SK-MEL-5 (cell line): ENCODE measurements at regions not wholly inside any gene's neighbourhood (a gene's known extent, or its start where the extent isn't known, plus 50 kb on each side); places are given as distances from the start of the nearest gene placed in this dataset.
"Not testable (repeated sequence)": the region's sequence is repeated elsewhere in the genome, so short reads cannot be mapped to it uniquely, and the experiment has no call there.

Experiments used
- DNase-seq: peaks from one replicate; pipeline ENCODE4 v3.0.0-alpha.2; 2016; ENCODE audit warnings: low read depth, low spot score
- in situ Hi-C: cut with HindIII; loops from 2 replicates; pipeline ENCODE4 v1.10.0; 2016; ENCODE audit warnings: low sequenced_read_pairs, high pct_unique_total_duplicates, low pct_unique_long_range_greater_than_20kb

DNA sequence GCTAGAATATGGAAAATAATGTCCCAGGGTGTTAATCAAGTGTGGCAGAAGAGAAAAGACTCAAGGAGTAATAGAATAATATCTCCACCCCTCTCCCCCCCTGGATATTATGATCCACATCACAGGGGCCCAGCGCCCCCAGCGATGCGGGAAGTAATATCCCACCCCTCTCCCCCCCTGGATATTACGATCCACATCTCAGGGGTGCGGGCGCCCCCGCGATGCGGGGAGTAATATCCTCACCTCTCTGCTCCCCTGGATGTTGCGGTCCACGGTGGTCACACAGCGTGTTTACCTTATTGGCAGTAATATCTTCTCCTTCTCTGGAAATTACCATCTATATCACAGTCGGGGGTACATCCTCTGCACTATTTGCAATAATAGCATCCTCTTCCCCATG is 97.1 kb upstream of the OSBPL11 start:
- DNase-seq, result no peak
- in situ Hi-C loops, result no loop called here

DNA sequence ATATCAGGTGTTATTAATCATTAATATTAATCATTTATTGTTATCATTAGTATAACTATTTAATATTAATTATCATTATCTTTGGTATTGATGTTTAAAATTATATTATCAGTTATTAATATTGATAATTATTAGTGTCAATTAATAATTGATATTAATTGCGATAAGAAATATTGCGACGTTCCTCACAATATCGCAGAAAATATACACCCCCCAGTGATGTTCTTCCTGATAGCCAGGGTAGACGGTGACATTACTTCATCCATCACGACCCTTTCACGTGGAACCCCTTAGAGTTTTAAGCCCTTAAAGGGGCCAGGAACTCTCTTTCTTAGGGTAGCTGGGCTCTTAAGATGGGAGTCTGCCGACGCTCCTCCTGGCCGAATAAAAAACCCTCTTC is 98.6 kb upstream of the OSBPL11 start:
- DNase-seq, result no peak
- in situ Hi-C loops, result no loop called here

DNA sequence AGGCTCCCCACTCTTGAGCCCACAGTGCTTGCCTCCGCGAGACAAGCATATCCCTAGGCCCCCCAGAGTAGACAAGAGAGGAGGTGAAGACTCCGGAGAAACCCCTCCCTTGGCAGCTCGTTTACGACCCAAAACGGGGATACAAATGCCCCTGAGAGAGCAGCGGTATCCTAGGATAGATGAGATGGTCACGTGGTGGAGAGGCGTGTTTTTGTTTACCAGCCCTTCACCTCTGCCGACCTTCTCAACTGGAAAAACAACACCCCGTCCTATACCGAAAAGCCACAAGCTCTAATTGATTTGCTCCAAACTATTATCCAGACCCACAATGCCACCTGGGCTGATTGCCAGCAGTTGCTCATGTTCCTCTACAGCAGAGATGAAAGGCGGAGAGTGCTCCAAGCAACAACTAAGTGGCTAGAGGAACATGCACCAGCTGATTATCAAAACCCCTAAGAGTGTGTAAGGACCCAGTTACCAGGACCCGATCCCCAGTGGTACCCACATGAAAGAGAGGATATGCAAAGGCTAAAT is 99.5 kb upstream of the OSBPL11 start:
- in situ Hi-C loops, result no loop called here
- no peak for DNase-seq

DNA sequence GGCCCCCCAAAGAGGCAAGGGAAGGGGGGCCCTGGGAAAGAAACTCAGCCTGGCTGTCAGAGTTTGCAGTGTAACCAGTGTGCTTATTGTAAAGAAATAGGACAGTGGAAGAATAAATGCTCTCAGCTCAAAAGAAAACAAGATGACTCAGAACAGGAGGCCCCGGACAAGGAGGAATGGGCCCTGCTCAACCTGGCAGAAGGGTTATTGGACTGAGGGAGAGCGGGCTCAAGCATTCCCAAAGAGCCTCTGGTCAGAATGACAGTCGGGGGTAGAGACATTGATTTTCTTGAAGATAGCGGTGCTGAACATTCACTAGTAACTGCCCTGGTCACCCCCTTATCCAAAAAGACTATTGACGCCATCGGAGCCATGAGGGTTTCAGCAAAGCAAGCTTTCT is 100.4 kb upstream of the OSBPL11 start:
- no peak for DNase-seq
- in situ Hi-C loops, result no loop called here

- in situ Hi-C loops, DNase-seq: not testable (repeated sequence)
Observed at GRCh38 chr3:125697126-125697525, 101.8 kb upstream of the OSBPL11 start.

- DNase-seq, in situ Hi-C loops: not testable (repeated sequence)
Observed at GRCh38 chr3:125697979-125698640, 102.8 kb upstream of the OSBPL11 start.

DNA sequence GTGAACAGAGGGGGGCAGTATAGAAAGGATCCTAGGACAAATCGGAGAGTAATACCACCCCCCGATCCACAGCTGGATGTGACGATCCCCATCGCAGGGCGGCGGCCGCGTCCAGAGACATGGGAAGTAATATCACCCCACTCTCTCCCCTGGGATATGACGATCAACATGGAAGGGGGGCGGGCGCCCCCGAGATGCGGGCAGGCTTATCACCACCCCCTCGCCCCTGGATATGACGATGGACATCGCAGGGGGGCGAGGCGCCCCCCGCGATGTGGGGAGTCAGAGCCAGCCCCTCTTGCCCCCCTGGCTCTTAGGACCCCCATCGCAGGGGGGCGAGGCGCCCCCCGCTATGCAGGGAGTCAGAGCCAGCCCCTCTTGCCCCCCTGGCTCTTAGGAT is 120.4 kb upstream of the OSBPL11 start:
- in situ Hi-C loops, result no loop called here
- DNase-seq, result no peak

- in situ Hi-C loops, DNase-seq: not testable (repeated sequence)
Observed at GRCh38 chr3:125732151-125732550, 136.9 kb upstream of the OSBPL11 start.

DNA sequence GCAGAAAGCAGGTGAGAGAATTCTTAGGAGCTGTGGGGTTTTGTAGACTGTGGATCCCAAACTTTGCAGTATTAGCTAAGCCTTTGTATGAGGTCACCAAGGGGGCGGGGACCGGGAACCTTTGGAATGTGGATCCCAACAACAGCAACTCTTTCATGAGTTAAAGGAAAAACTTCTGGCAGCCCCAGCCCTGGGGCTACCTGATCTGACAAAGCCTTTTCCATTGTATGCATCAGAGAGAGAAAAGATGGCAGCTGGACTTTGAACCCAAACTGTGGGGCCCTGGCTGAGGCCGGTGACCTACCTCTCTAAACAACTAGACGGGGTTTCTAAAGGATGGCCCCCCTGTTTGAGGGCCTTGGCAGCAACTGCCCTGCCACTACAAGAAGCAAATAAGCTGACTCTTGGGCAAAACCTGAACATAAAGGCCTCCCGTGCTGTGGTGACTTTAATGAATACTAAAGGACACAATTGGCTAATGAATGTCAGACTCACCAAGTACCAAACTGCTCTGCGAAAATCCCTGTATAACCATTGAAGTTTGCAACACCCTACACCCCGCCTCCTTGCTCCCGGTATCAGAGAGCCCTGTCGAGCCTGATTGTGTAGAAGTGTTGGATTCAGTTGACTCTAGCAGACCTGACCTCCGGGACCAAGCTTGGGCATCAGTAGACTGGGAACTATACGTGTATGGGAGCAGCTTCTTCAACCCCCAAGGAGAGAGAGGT is 146.9 kb upstream of the OSBPL11 start:
- DNase-seq, result peak; percentile 16

DNA sequence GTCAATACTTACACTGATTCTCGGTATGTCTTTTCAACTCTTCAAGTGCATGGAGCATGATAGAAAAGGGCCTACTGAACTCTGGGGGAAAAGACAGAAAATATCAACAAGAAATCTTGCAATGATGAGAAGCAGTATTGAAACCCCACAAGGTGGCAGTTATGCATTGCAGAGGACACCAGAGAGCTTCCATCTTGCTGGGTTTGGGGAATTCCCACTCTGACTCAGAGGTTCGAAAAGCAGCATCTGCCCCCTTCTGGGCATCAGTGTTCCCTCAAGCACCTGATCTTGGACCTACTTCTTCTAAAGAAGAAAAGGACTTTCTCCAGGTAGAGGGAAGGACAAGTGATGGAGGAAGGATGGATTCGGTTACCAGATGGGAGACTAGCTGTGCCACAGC is 147.5 kb upstream of the OSBPL11 start:
- DNase-seq, result peak; percentile 50
- in situ Hi-C loops, result not testable (repeated sequence)

More for the DNA sequence above, 146.9 kb upstream of the OSBPL11 start:
- in situ Hi-C loops, result not testable (repeated sequence)

DNA sequence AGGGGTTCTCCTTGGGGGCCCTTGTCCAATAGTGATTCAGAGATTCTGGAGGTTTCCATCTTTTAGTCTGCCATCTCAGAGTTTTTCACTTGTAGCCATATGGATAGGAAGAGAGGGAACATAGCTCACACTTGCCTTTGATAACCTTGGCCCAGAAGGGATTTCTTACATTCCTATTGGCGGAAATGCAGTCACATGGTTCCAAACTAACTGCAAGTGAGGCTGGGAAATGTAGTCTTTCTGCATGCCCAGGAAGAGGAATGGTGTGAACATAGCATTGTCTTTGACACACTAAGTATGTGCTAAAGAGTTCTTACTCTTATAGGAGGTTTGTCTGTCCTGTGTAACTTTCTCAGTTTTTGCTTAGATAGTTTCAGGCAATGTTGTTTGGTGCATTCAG is 161.8 kb upstream of the OSBPL11 start:
- in situ Hi-C loops, result not testable (repeated sequence)
- DNase-seq, result peak; percentile 25

- DNase-seq, in situ Hi-C loops: not testable (repeated sequence)
Observed at GRCh38 chr3:125758641-125759130, 163.4 kb upstream of the OSBPL11 start.

DNA sequence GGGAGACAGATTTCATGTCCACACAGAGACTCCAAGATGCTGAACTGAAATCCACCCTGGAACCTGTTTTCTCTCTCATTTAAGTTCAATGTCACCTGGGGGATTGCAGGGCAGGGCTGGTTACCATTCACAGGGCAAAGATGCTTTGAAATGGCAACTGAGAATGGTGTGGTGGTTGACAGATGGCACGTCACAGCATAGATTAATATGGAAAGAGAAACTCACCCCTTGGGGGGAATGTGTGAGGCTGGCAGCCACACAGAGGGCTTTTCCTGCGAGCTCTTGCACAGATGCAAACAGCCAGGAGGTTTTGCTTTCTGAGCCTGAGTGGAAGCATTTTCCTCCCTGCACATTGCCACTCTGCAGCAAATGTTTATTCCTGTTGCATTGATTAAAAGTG is 167.3 kb upstream of the OSBPL11 start:
- DNase-seq, in situ Hi-C loops: not testable (repeated sequence)

DNA sequence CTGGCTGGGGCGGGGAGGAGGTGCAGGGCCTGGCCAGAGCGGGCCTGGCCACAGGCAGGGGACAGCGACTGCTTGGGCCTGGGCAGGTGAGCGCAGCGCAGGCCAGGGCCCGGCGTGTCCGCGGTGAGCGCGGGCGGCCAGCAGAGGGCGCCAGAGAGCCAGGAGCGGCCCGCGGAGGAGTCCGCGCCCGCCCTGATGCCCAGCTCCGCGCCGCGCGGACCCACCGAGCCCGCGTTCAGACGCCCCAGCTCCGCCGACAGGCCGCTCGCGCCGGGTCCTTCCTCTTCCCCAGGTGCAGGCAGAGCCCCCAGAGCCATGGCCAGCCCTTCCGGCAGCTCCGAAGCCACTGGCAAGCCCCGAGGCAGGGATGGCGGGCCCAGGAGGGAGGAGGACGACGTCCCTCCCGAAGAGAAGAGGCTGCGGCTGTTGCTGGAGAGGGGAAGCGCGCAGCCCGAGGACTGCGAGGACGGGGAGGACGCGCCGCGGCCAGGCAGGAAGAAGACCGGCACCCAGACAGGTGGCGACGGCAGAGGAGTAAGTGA is 171.1 kb upstream of the OSBPL11 start:
- peak; percentile 34 for DNase-seq
- in situ Hi-C loops, result not testable (repeated sequence)

- not testable (repeated sequence) for DNase-seq
Observed at GRCh38 chr3:125766931-125767330, 171.6 kb upstream of the OSBPL11 start.

DNA sequence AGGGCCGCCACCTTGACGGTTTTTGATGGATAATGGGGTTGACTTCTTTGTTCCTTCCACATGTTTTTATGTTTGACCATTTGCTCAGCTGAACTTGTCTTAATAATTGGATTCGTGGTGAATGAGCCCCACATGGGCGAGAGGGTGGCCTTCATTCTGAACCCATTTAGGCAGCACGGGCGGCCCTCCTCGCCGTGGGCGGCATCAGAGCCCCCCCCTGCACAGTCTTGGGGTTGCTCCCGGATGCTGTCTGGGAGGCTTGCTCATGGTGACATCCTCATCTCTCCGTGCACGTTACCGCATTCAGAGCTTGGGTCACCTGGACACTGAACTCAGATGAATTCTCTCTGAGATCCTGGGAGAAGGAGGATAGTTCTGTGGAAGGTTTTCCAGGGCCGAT is 172.3 kb upstream of the OSBPL11 start:
- no peak for DNase-seq

More at GRCh38 chr3:125766931-125767330, 171.6 kb upstream of the OSBPL11 start:
- in situ Hi-C loops, result not testable (repeated sequence)

DNA sequence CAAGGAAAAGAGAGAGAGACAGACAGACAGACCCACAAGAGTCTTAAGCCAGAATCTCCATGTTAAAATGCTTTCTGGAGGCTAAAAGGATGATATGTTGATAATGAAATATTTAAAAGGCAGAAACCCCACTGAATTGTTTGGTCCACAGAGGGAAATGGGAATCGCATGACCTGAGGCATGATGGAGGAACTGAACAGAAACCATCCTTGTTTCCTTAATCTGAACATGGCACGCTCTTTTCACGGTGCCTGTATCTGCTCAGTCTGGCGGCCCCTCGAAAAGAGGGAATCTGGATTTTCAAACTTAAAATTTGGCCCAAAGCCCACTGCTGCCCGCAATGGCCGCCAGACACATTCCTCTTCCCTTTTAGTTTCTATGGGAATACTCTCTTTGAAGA is 173.5 kb upstream of the OSBPL11 start:
- DNase-seq, result peak; percentile 25
- in situ Hi-C loops, result not testable (repeated sequence)

More for the DNA sequence above, 172.3 kb upstream of the OSBPL11 start:
- in situ Hi-C loops, result no loop called here

DNA sequence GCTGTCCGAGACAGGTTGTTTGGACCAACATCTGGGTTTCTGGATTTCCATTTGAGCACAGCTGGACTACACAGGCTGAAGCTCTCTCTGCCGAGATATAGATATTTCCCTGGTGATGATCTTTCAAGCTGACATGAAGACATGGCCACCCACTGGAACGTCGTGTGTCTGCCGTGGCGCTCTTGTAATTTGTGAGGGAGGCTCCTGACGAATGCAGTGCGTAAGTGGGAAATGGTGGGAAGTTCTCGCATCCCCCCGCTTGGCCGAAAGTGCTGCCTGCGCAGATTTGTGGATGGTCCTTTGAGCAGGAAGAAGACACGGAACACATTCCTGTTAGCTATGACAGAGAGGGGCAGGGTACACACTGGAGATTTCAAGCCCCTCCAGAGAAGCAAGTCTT is 176.2 kb upstream of the OSBPL11 start:
- in situ Hi-C loops, DNase-seq: not testable (repeated sequence)
